ENCODE measurements at regions not wholly inside any gene's neighbourhood (a gene's known extent, or its start where the extent isn't known, plus 50 kb on each side); places are given as distances from the start of the nearest gene placed in this dataset.
A peak's percentile ranks its signal among the peaks of the same experiment; 100 is the strongest.

- no peak for TF ChIP-seq CTCF (IDR thresholded peaks at IDR 0.05; ENCODE audit: low read depth, low read length)
- no peak for DNase-seq (ENCODE audit: low read depth)
- no peak overlapping the region for H3K4me3 ChIP-seq (ENCODE audit: low read depth, low read length)
Measured at GRCh38 chr5:51082741-51083140, 300.5 kb upstream of the ISL1 start.

- no peak for DNase-seq (ENCODE audit: low read depth)
- no peak for TF ChIP-seq MYC (IDR thresholded peaks at IDR 0.05; ENCODE audit: low read depth, low read length)
- TF ChIP-seq CTCF (IDR thresholded peaks at IDR 0.05; ENCODE audit: low read depth, low read length), result no peak
- TF ChIP-seq POLR2A (IDR thresholded peaks at IDR 0.05; ENCODE audit: extremely low read depth, insufficient read length), result no peak
- TF ChIP-seq MAX (IDR thresholded peaks at IDR 0.05; ENCODE audit: low read depth, low read length), result no peak
- no peak overlapping the region for H3K4me3 ChIP-seq (ENCODE audit: low read depth, low read length)
Measured at GRCh38 chr5:51091816-51092215, 291.4 kb upstream of the ISL1 start.

GRCh38 chr5:51095486-51095885 lies 287.8 kb upstream of the ISL1 start:
- no peak for TF ChIP-seq POLR2A (IDR thresholded peaks at IDR 0.05; ENCODE audit: extremely low read depth, insufficient read length)
- TF ChIP-seq MAX (IDR thresholded peaks at IDR 0.05; ENCODE audit: low read depth, low read length), result no peak
- TF ChIP-seq MYC (IDR thresholded peaks at IDR 0.05; ENCODE audit: low read depth, low read length), result no peak
- no peak for TF ChIP-seq CTCF (IDR thresholded peaks at IDR 0.05; ENCODE audit: low read depth, low read length)
- DNase-seq (ENCODE audit: low read depth), result no peak
- H3K4me3 ChIP-seq (ENCODE audit: low read depth, low read length), result no peak overlapping the region

GRCh38 chr5:51096859-51097258 lies 286.4 kb upstream of the ISL1 start:
- no peak overlapping the region for H3K4me3 ChIP-seq (ENCODE audit: low read depth, low read length)
- DNase-seq (ENCODE audit: low read depth), result no peak
- TF ChIP-seq CTCF (IDR thresholded peaks at IDR 0.05; ENCODE audit: low read depth, low read length) (no peak), POLR2A (IDR thresholded peaks at IDR 0.05; ENCODE audit: extremely low read depth, insufficient read length) (no peak), MYC (IDR thresholded peaks at IDR 0.05; ENCODE audit: low read depth, low read length) (no peak), MAX (IDR thresholded peaks at IDR 0.05; ENCODE audit: low read depth, low read length) (no peak)

GRCh38 chr5:51099173-51099853 lies 283.9 kb upstream of the ISL1 start:
- no peak overlapping the region for H3K4me3 ChIP-seq (ENCODE audit: low read depth, low read length)
- TF ChIP-seq MAX (IDR thresholded peaks at IDR 0.05; ENCODE audit: low read depth, low read length) (no peak), MYC (IDR thresholded peaks at IDR 0.05; ENCODE audit: low read depth, low read length) (no peak), CTCF (IDR thresholded peaks at IDR 0.05; ENCODE audit: low read depth, low read length) (no peak), POLR2A (IDR thresholded peaks at IDR 0.05; ENCODE audit: extremely low read depth, insufficient read length) (no peak)
- no peak for DNase-seq (ENCODE audit: low read depth)

- TF ChIP-seq MAX (IDR thresholded peaks at IDR 0.05; ENCODE audit: low read depth, low read length) (peak; percentile 43), POLR2A (IDR thresholded peaks at IDR 0.05; ENCODE audit: extremely low read depth, insufficient read length) (no peak), MYC (IDR thresholded peaks at IDR 0.05; ENCODE audit: low read depth, low read length) (no peak), CTCF (IDR thresholded peaks at IDR 0.05; ENCODE audit: low read depth, low read length) (no peak)
- H3K4me3 ChIP-seq (ENCODE audit: low read depth, low read length), result no peak overlapping the region
- DNase-seq (ENCODE audit: low read depth), result no peak
Measured at GRCh38 chr5:51104556-51104955, 278.7 kb upstream of the ISL1 start.

All from NB4 (cell line).